HEK293T (cell line): ENCODE measurements at regions not wholly inside any gene's neighbourhood (a gene's known extent, or its start where the extent isn't known, plus 50 kb on each side); places are given as distances from the start of the nearest gene placed in this dataset.

Experiments used
- CTCF ChIA-PET: fragments of 350-600 bp; formaldehyde crosslinking; extraction: SDS; loops from one replicate; lab custom pipeline; 2021; ENCODE audit warnings: antibody characterized with exemption, inconsistent platforms; lab: Yijun Ruan, JAX
- POLR2A ChIA-PET: fragments of 350-600 bp; formaldehyde crosslinking; extraction: SDS; loops from one replicate; lab custom pipeline; 2020; ENCODE audit warnings: antibody characterized with exemption, inconsistent platforms; lab: Yijun Ruan, JAX
- DNase-seq: peaks from one replicate; pipeline ENCODE4 v3.0.0; 2012; ENCODE audit warnings: mixed read lengths; ENCODE audit errors: extremely low spot score
- ARNT ChIP-seq: fragments of 450-650 bp; IDR thresholded peaks from 2 replicates; pipeline ENCODE4 v1.6.1; 2017; ENCODE audit warnings: mild to moderate bottlenecking
- BHLHE40 ChIP-seq: fragments of 450-650 bp; IDR thresholded peaks from 2 replicates; pipeline ENCODE4 v1.6.1; 2016; ENCODE audit warnings: mild to moderate bottlenecking, moderate library complexity, borderline replicate concordance
- CTBP1 ChIP-seq: fragments of 450-650 bp; IDR thresholded peaks from 2 replicates; pipeline ENCODE4 v1.6.1; 2016; ENCODE audit warnings: borderline replicate concordance
- ELF4 ChIP-seq: fragments of 450-650 bp; IDR thresholded peaks from 2 replicates; pipeline ENCODE4 v1.6.1; 2017; ENCODE audit warnings: antibody characterized with exemption
- FOXA1 ChIP-seq: fragments of 450-650 bp; IDR thresholded peaks from 2 replicates; pipeline ENCODE4 v1.6.1; 2016; ENCODE audit warnings: mild to moderate bottlenecking
- FOXK2 ChIP-seq: fragments of 450-650 bp; IDR thresholded peaks from 2 replicates; pipeline ENCODE4 v1.6.1; 2016; ENCODE audit warnings: mild to moderate bottlenecking
- FOXM1 ChIP-seq: fragments of 450-650 bp; IDR thresholded peaks from 2 replicates; pipeline ENCODE4 v1.6.1; 2017; ENCODE audit warnings: mild to moderate bottlenecking, borderline replicate concordance
- HDGF ChIP-seq: fragments of 450-650 bp; IDR thresholded peaks from 2 replicates; pipeline ENCODE4 v1.6.1; 2017; ENCODE audit warnings: antibody characterized with exemption, borderline replicate concordance
- L3MBTL2 ChIP-seq: fragments of 450-650 bp; conservative IDR thresholded peaks from 2 replicates; pipeline ENCODE4 v1.6.1; 2016; ENCODE audit warnings: mild to moderate bottlenecking
- LEF1 ChIP-seq: fragments of 450-650 bp; IDR thresholded peaks from 2 replicates; pipeline ENCODE4 v1.6.1; 2017; ENCODE audit warnings: mild to moderate bottlenecking, borderline replicate concordance
- NFRKB ChIP-seq: fragments of 450-650 bp; IDR thresholded peaks from 2 replicates; pipeline ENCODE4 v1.6.1; 2016; ENCODE audit warnings: mild to moderate bottlenecking, moderate library complexity
- PKNOX1 ChIP-seq: fragments of 450-650 bp; IDR thresholded peaks from 2 replicates; pipeline ENCODE4 v1.6.1; 2016
- SP1 ChIP-seq: fragments of 450-650 bp; IDR thresholded peaks from 2 replicates; pipeline ENCODE4 v1.6.1; 2017
- SUZ12 ChIP-seq: fragments of 450-650 bp; IDR thresholded peaks from 2 replicates; pipeline ENCODE4 v1.6.1; 2016; ENCODE audit warnings: mild to moderate bottlenecking
- TARDBP ChIP-seq: fragments of 450-650 bp; IDR thresholded peaks from 2 replicates; pipeline ENCODE4 v1.6.1; 2016
- ZNF384 ChIP-seq: fragments of 450-650 bp; IDR thresholded peaks from 2 replicates; pipeline ENCODE4 v1.6.1; 2016

DNA sequence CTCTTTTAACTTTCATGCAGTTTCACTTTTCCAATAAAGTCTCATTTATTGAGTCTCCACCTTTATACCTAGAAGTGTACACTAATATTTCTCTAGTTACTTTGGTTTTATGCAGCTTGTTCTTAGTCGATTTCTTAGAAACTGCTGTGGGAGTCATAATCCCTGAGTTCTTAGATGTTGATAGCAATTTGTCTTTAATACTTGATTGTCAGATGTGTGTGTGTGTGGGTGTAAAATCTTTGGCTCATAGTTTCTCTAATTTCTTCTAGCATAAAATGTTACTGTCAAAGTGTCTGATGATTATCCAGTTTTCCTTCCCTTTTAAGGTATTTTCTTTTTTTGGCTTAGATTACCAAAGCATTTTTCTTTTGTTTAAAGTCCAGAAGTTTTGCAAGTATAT, 473.8 kb upstream of the PTCHD4 start:
- ChIA-PET CTCF (no interaction called here), POLR2A (no interaction called here)
- DNase-seq = no peak
- TF ChIP-seq CTBP1 = no peak

DNA sequence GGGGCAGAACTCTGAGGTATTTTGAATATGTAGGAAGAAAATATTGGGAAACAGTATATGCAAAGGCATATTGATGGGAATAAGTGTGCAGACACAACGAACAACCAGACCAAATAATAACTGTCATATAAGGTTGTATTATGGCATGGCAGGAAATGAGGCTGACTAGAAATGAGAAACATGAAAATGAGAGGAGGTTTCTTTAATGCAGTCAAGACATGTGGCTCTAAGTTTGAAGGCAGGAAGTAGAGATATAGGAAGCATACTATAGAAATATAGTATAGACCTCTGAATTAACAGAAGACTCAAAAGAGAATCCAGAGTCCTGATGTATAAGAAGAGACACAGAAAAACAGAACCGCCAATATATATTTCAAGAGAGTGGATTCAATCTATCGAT, 459.7 kb upstream of the PTCHD4 start:
- TF ChIP-seq FOXK2 (no peak), ELF4 (no peak), BHLHE40 (no peak), L3MBTL2 (no peak), LEF1 (no peak), TARDBP (no peak), NFRKB (no peak), CTBP1 (no peak), PKNOX1 (no peak), SP1 (no peak), FOXM1 (no peak), SUZ12 (no peak), ARNT (no peak)
- POLR2A ChIA-PET = no interaction called here
- DNase-seq = no peak
- CTCF ChIA-PET = no interaction called here

- TF ChIP-seq L3MBTL2 (no peak), ARNT (no peak), LEF1 (no peak), NFRKB (no peak)
- POLR2A ChIA-PET = no interaction called here
- DNase-seq = no peak
- CTCF ChIA-PET = no interaction called here
These were observed 457.9 kb upstream of the PTCHD4 start for GRCh38 chr6:48568856-48569255.

GRCh38 chr6:48567016-48567415, 456.0 kb upstream of the PTCHD4 start:
- TF ChIP-seq HDGF = no peak
- no peak for TF ChIP-seq PKNOX1
- TF ChIP-seq LEF1 = no peak
- TF ChIP-seq L3MBTL2 = no peak
- no peak for TF ChIP-seq FOXM1
- no peak for TF ChIP-seq NFRKB
- no peak for TF ChIP-seq ELF4
- TF ChIP-seq SUZ12 = no peak
- no peak for TF ChIP-seq FOXA1
- TF ChIP-seq TARDBP = no peak
- no peak for TF ChIP-seq SP1
- no peak for TF ChIP-seq ARNT
- no peak for DNase-seq
- POLR2A ChIA-PET = no interaction called here
- CTCF ChIA-PET = no interaction called here

DNA sequence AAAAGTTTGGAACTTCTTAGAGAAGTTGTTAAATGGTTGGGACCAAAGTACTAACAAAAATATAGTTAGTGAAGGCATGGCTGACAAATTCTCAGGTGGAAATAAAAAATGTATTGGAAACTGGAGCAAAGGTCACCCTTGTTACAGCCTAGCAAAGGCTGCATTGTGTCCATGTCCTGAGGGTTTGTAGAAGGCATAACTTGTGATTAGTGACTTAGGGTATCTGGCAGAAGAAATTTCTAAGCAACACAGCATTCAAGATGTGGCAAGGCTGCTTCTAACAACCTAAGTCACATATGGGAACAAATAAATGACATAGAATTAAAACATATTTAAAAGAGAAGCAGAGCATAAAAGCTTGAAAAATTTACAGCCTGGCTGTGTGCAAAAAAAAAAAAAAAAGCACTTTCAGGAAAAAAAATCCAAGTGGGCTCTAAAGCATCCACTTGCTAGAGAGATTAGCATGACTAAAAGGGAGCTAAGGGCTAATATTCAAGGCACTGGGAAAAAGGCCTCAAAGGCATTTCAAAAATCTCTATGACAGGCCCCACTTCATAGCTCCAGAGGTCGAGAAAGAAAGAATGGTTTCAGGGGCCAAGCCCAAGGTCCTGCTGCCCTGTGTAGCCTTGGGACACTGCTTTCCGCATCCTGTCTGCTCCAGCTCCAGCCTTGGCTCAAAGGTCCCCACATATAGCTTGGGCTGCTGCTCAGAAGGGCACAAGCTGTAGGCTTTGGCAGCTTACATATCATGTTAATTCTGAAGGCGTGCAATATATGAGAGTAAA, 453.2 kb upstream of the PTCHD4 start:
- ChIA-PET POLR2A (no interaction called here), CTCF (no interaction called here)
- TF ChIP-seq FOXK2 (no peak), CTBP1 (no peak), BHLHE40 (no peak), ELF4 (no peak), L3MBTL2 (no peak), FOXA1 (no peak), SP1 (no peak), ARNT (no peak), LEF1 (no peak), PKNOX1 (no peak), NFRKB (no peak), TARDBP (no peak), SUZ12 (no peak), HDGF (no peak), ZNF384 (no peak), FOXM1 (no peak)
- DNase-seq = no peak

DNA sequence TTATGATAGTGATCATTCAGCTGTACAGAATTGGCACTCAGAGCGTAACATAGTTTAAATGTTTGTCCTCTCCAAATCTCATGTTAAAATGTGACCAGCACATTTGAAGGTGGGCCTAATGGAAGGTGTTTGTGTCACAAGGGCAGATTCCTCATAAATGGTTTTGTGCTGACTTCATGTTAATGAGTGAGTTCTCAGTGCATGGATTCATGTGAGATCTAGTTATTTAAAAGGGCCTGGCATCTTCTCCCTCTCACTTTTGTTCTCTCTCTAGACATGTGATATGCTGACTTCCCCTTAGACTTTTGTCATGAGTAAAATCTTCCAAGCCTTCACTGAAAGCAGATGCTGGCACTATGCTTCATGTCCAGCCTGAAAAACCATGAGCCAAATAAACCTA, 452.4 kb upstream of the PTCHD4 start:
- POLR2A ChIA-PET = no interaction called here
- no peak for TF ChIP-seq L3MBTL2
- TF ChIP-seq SUZ12 = no peak
- no peak for TF ChIP-seq BHLHE40
- TF ChIP-seq FOXA1 = no peak
- no peak for TF ChIP-seq FOXM1
- no peak for TF ChIP-seq TARDBP
- no peak for TF ChIP-seq LEF1
- no peak for TF ChIP-seq ARNT
- no peak for TF ChIP-seq SP1
- no peak for TF ChIP-seq FOXK2
- no peak for TF ChIP-seq HDGF
- no peak for TF ChIP-seq CTBP1
- TF ChIP-seq ZNF384 = no peak
- no peak for TF ChIP-seq PKNOX1
- no peak for TF ChIP-seq ELF4
- TF ChIP-seq NFRKB = no peak
- CTCF ChIA-PET = no interaction called here
- DNase-seq = no peak
